HL-60 (cell line): ENCODE measurements at regions not wholly inside any gene's neighbourhood (a gene's known extent, or its start where the extent isn't known, plus 50 kb on each side); places are given as distances from the start of the nearest gene placed in this dataset.

ENCODE experiments used
- GABPA ChIP-seq: IDR thresholded peaks from 2 replicates; pipeline ENCODE4 v1.6.1; 2012; ENCODE audit warnings: low read depth
- TF ChIP-seq, protein P1 (sequence below): IDR thresholded peaks from one replicate; pipeline ENCODE4 v1.5.1; 2011; ENCODE audit warnings: low read length, control low read depth, inconsistent platforms; ENCODE audit not compliant: insufficient read depth
- TF ChIP-seq, protein P2 (sequence below): IDR thresholded peaks from 2 replicates; pipeline ENCODE4 v1.6.1; 2012; ENCODE audit warnings: low read depth; ENCODE audit not compliant: insufficient replicate concordance

DNA sequence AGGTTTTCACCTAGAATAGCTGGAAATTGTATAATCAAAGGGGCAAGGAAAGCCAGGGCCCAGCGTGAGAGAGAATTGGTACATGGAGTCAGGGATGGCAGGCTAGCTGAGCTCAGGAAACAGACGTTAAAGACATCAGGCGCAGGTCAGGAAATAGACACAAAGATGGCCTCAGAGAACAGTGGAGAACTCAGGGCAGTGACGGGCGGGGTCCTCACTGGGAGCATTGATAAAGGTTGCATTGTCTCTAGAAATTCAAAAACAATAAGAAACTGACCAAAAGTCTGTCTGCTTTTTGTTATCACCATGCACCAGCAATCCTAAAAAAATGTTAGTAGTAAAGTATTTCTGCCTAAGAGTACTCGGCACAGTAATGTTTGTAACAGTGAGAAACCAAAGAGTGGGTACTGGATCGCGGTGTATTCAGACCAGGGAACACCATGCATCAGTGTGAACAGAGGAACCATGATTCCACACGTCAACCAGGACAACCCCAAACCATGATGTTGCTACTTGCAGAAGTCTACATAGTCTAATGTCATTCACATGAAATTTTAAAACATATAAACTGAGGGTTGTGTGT is 81.9 kb upstream of the AUTS2 start:
- TF ChIP-seq, protein P1, sequence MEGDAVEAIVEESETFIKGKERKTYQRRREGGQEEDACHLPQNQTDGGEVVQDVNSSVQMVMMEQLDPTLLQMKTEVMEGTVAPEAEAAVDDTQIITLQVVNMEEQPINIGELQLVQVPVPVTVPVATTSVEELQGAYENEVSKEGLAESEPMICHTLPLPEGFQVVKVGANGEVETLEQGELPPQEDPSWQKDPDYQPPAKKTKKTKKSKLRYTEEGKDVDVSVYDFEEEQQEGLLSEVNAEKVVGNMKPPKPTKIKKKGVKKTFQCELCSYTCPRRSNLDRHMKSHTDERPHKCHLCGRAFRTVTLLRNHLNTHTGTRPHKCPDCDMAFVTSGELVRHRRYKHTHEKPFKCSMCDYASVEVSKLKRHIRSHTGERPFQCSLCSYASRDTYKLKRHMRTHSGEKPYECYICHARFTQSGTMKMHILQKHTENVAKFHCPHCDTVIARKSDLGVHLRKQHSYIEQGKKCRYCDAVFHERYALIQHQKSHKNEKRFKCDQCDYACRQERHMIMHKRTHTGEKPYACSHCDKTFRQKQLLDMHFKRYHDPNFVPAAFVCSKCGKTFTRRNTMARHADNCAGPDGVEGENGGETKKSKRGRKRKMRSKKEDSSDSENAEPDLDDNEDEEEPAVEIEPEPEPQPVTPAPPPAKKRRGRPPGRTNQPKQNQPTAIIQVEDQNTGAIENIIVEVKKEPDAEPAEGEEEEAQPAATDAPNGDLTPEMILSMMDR: no peak
- TF ChIP-seq GABPA: no peak
- TF ChIP-seq, protein P2, sequence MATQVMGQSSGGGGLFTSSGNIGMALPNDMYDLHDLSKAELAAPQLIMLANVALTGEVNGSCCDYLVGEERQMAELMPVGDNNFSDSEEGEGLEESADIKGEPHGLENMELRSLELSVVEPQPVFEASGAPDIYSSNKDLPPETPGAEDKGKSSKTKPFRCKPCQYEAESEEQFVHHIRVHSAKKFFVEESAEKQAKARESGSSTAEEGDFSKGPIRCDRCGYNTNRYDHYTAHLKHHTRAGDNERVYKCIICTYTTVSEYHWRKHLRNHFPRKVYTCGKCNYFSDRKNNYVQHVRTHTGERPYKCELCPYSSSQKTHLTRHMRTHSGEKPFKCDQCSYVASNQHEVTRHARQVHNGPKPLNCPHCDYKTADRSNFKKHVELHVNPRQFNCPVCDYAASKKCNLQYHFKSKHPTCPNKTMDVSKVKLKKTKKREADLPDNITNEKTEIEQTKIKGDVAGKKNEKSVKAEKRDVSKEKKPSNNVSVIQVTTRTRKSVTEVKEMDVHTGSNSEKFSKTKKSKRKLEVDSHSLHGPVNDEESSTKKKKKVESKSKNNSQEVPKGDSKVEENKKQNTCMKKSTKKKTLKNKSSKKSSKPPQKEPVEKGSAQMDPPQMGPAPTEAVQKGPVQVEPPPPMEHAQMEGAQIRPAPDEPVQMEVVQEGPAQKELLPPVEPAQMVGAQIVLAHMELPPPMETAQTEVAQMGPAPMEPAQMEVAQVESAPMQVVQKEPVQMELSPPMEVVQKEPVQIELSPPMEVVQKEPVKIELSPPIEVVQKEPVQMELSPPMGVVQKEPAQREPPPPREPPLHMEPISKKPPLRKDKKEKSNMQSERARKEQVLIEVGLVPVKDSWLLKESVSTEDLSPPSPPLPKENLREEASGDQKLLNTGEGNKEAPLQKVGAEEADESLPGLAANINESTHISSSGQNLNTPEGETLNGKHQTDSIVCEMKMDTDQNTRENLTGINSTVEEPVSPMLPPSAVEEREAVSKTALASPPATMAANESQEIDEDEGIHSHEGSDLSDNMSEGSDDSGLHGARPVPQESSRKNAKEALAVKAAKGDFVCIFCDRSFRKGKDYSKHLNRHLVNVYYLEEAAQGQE: no peak
